NCI-H2171 (cell line): ENCODE measurements at regions not wholly inside any gene's neighbourhood (a gene's known extent, or its start where the extent isn't known, plus 50 kb on each side); places are given as distances from the start of the nearest gene placed in this dataset.

Experiments used
- DNase-seq: peaks from one replicate; lab custom pipeline; 2025; lab: John Stamatoyannopoulos, UW

- DNase-seq, result no peak
These were observed 241.3 kb upstream of the UBE2E3 start for GRCh38 chr2:180739070-180739469.

DNA sequence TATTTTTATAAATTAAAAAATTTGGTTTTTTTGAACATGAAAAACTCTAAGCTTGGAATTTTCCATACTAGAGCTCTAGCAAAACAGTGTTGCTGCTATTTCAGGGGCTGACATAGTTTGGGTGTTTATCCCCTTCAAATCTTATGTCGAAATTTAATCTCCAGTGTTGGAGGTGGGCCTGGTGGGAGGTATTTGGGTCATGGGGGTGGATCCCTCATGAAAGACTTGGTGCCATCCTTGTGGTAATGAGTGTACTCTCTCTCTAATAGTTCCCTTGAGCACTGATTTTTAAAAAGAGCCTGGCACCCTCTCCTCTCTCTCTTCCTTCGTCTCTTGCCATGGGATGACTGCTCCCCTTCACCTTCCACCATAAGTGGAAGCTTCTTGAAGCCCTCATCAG lies 244.6 kb upstream of the UBE2E3 start:
- no peak for DNase-seq

DNA sequence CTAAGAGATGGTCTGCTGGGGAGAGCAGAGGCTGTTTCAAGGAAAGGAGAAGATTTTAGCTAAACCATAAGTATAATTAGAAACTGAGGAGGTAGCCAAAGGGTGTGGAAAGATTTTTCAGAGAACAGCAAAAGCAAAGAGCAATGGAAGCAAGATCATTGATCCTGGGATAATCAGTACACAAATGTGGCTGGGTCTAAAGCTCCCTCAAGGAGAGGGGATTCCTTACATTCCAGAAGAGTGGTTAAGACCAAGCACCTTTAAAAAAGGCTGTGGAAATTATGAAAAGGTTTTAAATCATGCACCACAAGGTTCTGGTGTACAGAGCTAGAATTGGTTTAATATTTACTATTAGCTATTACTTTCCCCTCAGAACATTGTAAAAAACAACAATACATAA lies 246.0 kb upstream of the UBE2E3 start:
- DNase-seq, result no peak

GRCh38 chr2:180733330-180733729 lies 247.1 kb upstream of the UBE2E3 start:
- no peak for DNase-seq

DNA sequence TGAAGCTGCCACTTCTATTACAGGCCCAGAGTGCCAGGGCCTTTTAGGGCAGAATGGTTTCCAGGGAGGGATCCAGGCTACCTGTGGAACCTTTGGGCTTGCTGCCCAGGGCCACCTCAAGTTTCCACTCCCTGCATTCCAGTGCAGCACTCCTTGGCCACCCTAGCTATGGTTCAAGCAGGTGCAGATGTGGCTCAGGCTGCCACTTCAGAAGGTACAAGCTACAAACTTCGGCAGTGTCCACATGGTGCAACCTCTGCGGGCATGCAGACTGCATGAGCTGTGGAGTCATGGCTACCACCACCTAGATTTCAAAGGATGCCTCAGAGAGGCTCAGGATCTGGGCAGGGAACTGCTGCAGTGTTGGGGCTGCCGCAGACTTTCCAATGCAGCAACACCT lies 248.1 kb upstream of the UBE2E3 start:
- DNase-seq, result no peak

- no peak for DNase-seq
These were observed 249.4 kb upstream of the UBE2E3 start for GRCh38 chr2:180730976-180731375.

GRCh38 chr2:180728928-180729559 lies 251.4 kb upstream of the UBE2E3 start:
- DNase-seq, result no peak

- no peak for DNase-seq
These were observed 256.7 kb upstream of the UBE2E3 start for GRCh38 chr2:180723712-180724111.

DNA sequence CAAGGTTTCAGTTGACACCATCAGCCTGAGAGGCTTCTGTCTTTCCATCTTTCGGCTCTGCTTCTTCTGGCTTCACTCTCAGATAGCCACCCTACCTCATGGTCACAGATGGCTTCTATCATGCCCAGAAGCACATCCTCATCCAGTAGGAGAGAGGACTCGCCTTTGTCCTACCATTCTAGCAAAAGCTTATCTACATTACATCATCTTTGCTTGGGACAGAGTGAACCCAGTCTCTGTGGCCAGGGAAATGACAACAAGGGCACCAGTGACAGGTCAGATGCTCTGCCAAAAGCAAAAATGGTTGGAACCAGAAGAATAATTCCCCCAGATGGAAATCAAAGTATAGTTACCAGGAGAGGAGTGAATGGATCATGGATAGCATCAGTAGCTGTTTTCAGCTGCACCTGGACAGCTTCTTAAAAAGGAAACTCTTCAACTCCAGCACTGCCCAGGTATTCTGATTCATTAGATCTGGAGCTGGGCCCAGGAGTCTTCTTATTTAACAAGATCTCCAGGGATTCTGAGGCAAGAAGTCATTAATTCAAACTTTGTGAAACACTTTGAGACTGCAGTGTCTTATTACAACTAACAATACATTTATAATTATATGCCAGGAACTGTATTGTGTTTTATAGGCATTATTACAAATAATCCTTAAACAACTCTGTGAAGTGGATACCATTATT lies 257.7 kb upstream of the UBE2E3 start:
- DNase-seq, result no peak

DNA sequence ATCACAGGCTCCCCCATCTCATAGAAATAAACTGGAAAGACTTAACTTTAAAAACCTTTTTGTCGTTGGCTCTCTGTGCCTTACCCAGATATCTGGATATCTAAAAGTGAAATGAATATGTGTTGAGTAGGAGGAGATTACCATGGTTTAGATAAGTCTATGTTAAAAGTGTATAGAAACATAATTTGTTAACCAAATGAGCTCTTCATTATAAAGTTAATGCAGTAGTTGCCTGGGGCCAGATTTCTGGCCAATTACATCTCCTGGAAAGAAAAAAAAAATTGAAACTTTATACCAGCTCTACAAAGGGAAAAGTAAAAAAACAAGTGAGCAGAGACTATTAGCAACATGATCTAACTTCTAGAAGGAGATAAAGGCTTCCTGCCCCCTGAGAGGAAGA lies 259.6 kb upstream of the UBE2E3 start:
- DNase-seq, result no peak

DNA sequence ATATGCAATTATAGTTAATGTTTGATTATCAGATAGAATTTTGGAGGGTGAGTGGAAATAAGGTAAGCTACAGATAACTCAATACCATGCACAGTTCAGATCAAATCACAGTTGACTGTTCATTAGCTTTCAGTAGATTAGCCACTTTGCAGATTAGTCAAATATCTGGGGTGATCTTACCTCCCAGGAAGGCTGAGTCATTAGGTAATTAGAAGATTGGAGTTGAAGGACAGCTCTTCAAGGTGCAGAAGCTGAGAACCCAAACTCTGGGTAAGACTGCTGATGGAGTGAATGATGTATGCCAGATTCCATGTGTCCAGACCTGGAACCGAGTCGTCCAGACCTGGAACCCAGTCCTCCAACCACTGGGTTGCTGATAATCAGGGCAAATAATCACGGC lies 262.8 kb upstream of the UBE2E3 start:
- no peak for DNase-seq

GRCh38 chr2:180716186-180717180 lies 263.9 kb upstream of the UBE2E3 start:
- DNase-seq, result no peak

DNA sequence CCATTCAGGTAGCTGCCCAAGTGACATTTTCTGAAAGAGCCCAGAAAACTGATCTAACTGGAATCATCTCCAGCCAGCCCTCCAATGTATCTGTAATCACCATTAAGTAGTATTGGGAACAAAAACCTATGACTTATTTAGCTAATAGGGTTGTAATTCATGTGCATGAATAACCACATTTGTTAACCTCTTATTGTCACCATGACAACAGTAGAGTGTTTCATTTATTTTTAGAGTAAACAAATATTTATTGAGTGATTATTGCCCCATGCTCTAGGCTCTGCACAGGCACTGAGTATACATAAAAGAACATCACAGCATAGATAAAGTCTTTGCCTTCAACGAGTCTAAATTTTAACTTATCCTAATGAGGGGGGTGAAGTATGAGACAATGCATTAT lies 265.4 kb upstream of the UBE2E3 start:
- DNase-seq, result no peak

DNA sequence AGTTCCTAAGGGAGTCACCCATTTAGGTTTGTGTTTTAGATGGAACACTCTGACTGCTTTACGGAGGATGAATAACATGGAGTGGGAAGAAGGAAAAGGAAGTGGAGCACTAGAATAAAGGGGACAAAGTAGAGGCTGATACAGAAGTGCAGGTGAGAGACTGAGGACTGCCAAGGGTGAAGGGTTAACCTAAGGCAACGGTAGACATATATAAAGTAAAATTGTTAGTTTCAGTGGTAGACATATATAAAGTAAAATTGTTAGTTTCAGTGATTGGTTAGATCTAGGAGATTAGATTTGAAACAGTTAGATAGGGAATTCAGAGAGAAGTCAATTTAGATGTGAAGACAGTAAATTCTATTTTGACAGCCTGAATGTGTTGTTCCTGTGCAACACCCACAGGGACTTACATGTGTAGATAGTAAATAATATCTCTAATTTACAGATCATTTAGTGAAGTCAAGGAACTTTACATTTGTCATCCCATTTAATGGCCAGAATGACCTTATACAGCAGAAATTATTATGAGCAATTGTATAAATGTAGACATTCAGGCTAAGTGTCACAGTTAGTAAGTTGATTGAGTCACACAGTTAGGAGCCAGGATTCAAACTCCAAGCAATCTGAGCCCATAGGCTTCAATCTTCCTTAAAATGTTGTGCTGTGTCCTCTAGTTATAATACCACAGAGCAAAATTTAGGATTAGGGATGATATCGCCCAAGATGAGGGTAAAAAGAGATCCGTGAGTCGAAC lies 270.8 kb upstream of the UBE2E3 start:
- no peak for DNase-seq

GRCh38 chr2:180707884-180708205 lies 272.6 kb upstream of the UBE2E3 start:
- peak; percentile 56 for DNase-seq

- no peak for DNase-seq
These were observed 273.1 kb upstream of the UBE2E3 start for GRCh38 chr2:180707175-180707883.

DNA sequence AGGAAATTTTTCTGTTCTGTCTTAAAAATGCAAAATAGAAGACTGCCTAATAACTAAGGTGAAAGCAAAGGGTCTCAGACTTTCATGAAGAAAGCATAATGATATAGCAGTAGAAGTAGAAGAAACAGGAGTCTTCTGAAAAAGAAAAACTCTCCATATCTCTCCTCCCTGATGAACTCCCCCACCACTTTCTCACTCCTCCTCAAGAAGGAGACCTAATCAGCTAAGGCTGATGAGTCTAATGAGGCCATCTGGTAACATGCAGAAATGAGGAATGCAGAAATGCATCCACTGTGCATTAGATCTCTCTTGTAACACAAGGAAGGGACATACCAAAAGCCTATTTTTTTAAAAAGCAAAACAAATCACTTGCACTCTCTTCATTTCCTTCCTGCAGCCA lies 273.7 kb upstream of the UBE2E3 start:
- DNase-seq, result no peak

DNA sequence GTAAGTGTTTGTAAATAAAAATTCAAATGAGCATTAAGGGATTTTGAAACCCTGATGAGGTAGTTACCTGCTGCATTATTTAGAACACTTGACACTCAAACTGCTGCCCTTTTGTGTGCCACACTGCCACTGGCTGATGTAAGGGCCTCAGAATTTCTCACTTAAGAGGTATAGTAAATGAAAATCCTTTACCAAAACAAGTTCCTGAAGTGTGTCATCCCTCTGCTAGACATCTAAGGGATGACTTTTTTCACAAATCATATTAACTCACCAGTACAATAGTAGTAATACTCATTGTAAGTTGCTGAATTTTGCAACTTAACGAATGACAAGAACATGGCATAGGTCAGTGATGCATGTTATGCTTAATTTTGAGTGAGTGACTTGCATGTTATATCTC lies 274.9 kb upstream of the UBE2E3 start:
- no peak for DNase-seq

- no peak for DNase-seq
These were observed 275.3 kb upstream of the UBE2E3 start for GRCh38 chr2:180705122-180705521.

- DNase-seq, result no peak
These were observed 280.6 kb upstream of the UBE2E3 start for GRCh38 chr2:180699657-180700361.

- DNase-seq, result no peak
These were observed 281.7 kb upstream of the UBE2E3 start for GRCh38 chr2:180698668-180699067.
